Testis (tissue), 2 donors: ENCODE measurements at regions not wholly inside any gene's neighbourhood (a gene's known extent, or its start where the extent isn't known, plus 50 kb on each side); places are given as distances from the start of the nearest gene placed in this dataset.

Experiments used
- POLR2A ChIP-seq: fragments of 450-650 bp; IDR thresholded peaks from one replicate; pipeline ENCODE4 v1.6.1; 2017; ENCODE audit warnings: antibody characterized with exemption, mild to moderate bottlenecking, moderate library complexity
- TF ChIP-seq, protein P1 (sequence below), 3 experiments: fragments of 450-650 bp in 2 of 3; fragments of 200-600 bp in 1 of 3; sonication (generic) in 1 of 3; IDR thresholded peaks; one replicate each; pipeline ENCODE4 v1.5.1; 2016 to 2019; ENCODE audit warnings: antibody characterized with exemption in 3 of 3, mild to moderate bottlenecking in 2 of 3, moderate library complexity in 1 of 3

DNA sequence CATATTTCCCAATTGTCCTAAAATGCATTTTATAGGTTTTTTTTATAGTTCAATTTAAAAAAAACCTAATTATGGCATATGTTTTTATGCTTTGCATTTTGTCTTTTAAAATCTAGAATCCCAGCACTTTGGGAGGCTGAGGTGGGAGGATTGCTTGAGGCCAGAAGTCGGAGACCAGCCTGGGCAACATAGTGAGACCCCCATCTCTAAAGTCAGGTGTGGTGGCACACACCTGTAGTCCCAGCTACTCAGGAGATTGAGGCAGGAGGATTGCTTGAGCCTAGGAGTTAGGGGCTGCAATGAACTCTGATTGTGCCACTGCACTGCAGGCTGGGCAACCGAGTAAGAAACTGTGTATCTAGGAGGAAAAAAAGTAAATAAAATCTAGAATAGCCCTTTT lies 137.2 kb upstream of the POU3F1 start:
- TF ChIP-seq, protein P1, sequence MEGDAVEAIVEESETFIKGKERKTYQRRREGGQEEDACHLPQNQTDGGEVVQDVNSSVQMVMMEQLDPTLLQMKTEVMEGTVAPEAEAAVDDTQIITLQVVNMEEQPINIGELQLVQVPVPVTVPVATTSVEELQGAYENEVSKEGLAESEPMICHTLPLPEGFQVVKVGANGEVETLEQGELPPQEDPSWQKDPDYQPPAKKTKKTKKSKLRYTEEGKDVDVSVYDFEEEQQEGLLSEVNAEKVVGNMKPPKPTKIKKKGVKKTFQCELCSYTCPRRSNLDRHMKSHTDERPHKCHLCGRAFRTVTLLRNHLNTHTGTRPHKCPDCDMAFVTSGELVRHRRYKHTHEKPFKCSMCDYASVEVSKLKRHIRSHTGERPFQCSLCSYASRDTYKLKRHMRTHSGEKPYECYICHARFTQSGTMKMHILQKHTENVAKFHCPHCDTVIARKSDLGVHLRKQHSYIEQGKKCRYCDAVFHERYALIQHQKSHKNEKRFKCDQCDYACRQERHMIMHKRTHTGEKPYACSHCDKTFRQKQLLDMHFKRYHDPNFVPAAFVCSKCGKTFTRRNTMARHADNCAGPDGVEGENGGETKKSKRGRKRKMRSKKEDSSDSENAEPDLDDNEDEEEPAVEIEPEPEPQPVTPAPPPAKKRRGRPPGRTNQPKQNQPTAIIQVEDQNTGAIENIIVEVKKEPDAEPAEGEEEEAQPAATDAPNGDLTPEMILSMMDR (IDR thresholded peaks at IDR 0.05): no peak
- TF ChIP-seq POLR2A: no peak
